GM21526 (cell line): ENCODE measurements at regions not wholly inside any gene's neighbourhood (a gene's known extent, or its start where the extent isn't known, plus 50 kb on each side); places are given as distances from the start of the nearest gene placed in this dataset.

Source experiments
- ATAC-seq: cut with Tn5 transposase; IDR thresholded peaks from one replicate; pipeline ENCODE4 v1.9.1; 2021; ENCODE audit warnings: moderate library complexity; ENCODE audit not compliant: unreplicated experiment, low FRiP score

DNA sequence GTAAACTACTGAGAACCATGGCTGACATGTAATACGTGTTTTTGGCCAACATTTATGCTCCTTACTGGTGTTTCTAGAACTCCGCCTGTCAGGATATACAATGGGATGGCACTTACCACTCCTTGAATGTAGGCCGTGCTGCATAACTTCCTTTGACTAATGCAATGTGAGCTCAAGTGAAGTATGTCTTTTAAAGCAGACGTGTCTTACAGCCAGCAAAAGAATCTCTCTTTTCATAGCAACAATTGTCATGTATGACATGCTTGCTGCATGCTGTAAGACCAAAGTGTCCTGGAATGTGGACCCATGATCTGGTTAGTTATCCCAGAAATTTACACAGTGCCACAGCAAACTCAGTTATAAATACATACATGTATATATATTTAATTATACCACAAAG is 1202.7 kb upstream of the PIK3C3 start:
- no peak for ATAC-seq

GRCh38 chr18:40751186-40751585 is 1203.8 kb upstream of the PIK3C3 start:
- no peak for ATAC-seq

- no peak for ATAC-seq
Measured at GRCh38 chr18:40739029-40739428, 1216.0 kb upstream of the PIK3C3 start.

DNA sequence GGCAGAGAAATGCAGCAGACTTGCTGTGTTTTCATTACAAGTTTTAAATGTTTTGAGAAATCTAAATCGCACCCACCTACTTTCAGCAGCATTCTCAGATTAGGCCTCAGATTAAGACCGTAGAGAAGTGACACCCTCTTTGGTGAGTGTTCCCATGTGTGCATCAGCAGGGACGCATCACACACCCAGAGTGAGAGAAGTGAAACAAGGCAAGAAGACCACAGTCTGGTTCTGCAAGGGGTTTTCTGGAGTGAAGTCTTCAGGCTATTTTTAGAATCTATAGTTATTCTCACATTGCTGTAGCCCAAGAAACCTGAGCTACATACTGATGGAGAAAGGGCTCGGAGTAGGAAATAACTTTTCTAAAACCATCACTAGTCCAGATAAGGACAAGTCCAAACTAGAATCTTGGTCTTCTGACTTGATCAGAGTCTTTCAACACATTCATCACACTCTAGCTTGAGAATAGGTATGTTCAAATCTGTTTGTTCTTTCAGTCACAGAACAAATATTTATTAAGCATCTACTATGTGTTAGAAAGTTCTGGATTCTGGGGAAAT is 1216.6 kb upstream of the PIK3C3 start:
- ATAC-seq: no peak

DNA sequence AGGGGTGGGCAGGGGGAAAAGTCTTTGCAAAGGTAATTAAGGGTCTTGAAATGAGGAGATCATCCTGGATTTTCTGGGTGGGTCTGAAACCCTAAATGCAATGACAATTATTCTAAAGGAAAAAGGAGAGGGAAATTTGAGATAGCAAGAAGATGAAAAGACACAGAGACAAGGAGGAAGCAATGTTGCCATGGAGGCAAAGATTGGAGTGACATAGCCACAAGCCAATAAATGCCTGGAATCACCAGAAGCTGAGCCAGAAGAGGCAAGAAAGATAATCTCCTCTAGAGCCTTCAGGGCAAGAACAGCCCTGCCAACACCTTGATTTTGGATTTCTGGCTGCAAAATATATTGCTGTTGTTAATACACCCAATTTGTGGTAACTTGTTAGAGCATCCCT is 1246.3 kb upstream of the PIK3C3 start:
- no peak for ATAC-seq

DNA sequence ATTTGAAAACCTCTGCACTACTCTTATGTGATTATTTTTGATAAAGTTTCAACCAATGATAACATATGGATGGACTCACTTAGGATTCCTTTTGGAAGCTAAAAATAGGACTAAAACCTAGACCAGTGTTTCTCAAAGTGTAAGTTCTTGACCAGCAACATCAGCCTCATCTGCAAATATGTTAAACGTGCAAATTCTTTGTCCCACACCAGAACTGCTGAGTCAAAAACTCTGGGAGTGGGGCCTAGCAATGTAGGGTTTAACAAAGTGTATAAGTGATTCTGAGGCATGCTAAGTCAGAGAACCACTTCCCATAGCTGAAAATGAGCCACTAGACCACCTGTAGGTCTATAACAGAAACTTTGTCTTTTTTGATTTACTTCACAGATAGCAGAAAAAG is 1247.2 kb upstream of the PIK3C3 start:
- no peak for ATAC-seq

GRCh38 chr18:40698129-40698528 is 1256.9 kb upstream of the PIK3C3 start:
- ATAC-seq: no peak

- no peak for ATAC-seq
Measured at GRCh38 chr18:40695526-40695925, 1259.5 kb upstream of the PIK3C3 start.

- ATAC-seq: no peak
Measured at GRCh38 chr18:40692871-40693270, 1262.2 kb upstream of the PIK3C3 start.

DNA sequence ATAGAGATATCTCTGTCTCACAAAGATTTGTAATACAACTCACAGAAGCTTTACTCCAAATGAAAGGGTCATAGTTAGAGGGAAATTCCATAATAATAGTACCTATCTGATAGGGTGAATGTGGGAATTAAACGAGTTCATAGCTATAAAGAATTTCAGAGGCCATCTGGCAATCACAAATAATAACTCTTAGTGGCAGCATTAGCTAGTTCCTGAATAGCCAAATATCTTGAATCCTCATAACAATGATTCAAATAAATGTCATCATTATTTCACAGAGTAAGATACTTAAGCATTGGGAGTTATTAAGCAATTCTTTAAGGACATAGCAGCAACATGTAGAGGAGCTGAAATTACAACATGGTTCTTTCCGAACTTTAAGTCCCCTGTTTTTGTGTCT is 1265.0 kb upstream of the PIK3C3 start:
- no peak for ATAC-seq

- no peak for ATAC-seq
Measured at GRCh38 chr18:40687399-40687798, 1267.6 kb upstream of the PIK3C3 start.

- no peak for ATAC-seq
Measured at GRCh38 chr18:40686836-40687235, 1268.2 kb upstream of the PIK3C3 start.

GRCh38 chr18:40685219-40685618 is 1269.8 kb upstream of the PIK3C3 start:
- no peak for ATAC-seq

DNA sequence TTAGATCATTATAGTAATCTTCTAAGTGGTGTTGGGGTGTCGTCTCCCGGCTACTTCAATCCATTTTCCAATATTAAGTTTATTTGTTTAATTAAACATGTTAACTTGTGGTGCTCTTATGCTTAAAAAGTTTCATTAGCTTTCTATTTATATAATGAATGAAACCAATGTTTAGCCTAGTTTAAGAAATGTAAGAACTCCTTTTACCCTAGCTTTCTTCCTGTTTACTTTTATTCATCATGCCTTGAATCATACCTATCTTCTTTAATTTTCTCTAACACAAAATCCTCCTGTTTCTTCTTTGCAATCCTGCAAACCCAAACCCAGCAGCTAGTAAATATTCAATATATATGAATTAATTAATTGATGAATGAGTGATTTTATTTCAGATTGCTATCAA is 1276.7 kb upstream of the PIK3C3 start:
- ATAC-seq: no peak

GRCh38 chr18:40676668-40677067 is 1278.4 kb upstream of the PIK3C3 start:
- no peak for ATAC-seq

DNA sequence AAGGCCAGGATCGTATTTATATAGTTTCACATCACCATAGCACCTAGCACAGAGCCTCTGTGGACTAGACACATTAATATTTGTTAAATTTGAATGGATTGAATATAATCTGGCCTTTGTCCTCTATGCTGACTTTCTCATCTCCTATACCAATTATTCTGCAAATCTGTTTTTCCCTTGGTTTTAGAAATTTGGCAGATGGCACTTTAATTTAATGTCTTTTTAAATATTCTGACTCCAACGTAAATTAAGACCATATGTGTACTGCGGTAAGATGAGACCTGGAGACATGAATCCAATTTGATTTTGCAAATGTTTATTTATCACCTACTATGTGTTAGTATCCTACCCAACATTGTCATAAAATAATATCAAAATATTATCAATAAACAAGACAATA is 1281.9 kb upstream of the PIK3C3 start:
- no peak for ATAC-seq

GRCh38 chr18:40672590-40672989 is 1282.4 kb upstream of the PIK3C3 start:
- no peak for ATAC-seq

- no peak for ATAC-seq
Measured at GRCh38 chr18:40670668-40671375, 1284.2 kb upstream of the PIK3C3 start.

DNA sequence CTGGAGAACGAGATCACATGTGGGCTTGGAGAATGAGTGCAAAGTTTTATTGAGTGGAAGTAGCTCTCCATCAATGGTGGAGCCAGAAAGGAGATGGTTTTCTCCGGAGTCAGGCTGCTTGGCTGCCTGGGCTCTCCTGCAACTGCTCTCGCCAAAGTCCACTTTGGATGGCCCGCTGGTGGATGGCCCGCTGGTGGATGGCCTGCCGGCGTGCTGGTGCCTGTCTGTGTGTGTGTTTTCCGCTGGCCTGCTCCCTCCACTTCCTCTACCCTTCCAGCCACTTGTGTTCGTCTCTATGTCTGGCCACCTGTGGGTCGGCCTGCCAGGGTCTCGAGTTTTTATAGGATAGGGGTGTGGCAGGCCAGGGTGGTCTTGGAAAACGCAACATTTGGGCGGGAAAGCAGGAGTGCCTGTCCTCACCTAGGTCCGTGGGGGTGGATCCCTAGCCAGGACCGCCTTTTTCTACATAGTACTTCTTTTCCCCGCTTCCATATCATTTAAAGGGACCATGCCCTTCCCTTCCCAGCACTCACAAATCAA is 1292.1 kb upstream of the PIK3C3 start:
- ATAC-seq: no peak

GRCh38 chr18:40653682-40654081 is 1301.4 kb upstream of the PIK3C3 start:
- no peak for ATAC-seq

- no peak for ATAC-seq
Measured at GRCh38 chr18:40652321-40652720, 1302.7 kb upstream of the PIK3C3 start.

GRCh38 chr18:40651163-40651562 is 1303.9 kb upstream of the PIK3C3 start:
- no peak for ATAC-seq
